ENCODE measurements at regions not wholly inside any gene's neighbourhood (a gene's known extent, or its start where the extent isn't known, plus 50 kb on each side); places are given as distances from the start of the nearest gene placed in this dataset.

GRCh38 chr18:10018289-10018688 lies 104.5 kb downstream of the VAPA start:
- no peak for TF ChIP-seq CTCF (IDR thresholded peaks at IDR 0.05; ENCODE audit: borderline replicate concordance, extremely low read depth, insufficient read depth)
- intact Hi-C loops (cut with DNase I): no loop called here
- Histone ChIP-seq H3K9me3 (ENCODE audit: control insufficient read depth in 2 of 3, insufficient read depth in 1 of 3, low read length in 3 of 3) (no peaks in the 10 kb centered on the region), H3K27me3 (ENCODE audit: control insufficient read depth, insufficient read depth, low read length) (no peaks in the 10 kb centered on the region), H3K27ac (ENCODE audit: low read depth in 2 of 2, low read length in 2 of 2) (no peak overlapping the region), H3K36me3 (ENCODE audit: control insufficient read depth in 2 of 3, insufficient read depth in 3 of 3, low read length in 3 of 3) (no peaks in the 10 kb centered on the region), H3K4me3 (ENCODE audit: low read length in 3 of 3) (no peak overlapping the region), H3K9ac (ENCODE audit: low read length in 3 of 3) (no peak overlapping the region), H3K4me1 (ENCODE audit: control insufficient read depth in 2 of 3, insufficient read depth in 2 of 3, low read depth in 1 of 3, low read length in 3 of 3) (no peaks in the 10 kb centered on the region)
- FAIRE-seq: no peak
- DNase-seq: no peak

- no peak overlapping the region for H3K4me3 ChIP-seq (ENCODE audit: low read length in 3 of 3)
- H3K27ac ChIP-seq (ENCODE audit: low read depth in 2 of 2, low read length in 2 of 2): no peak overlapping the region
- intact Hi-C loops (cut with DNase I): no loop called here
- H3K27me3 ChIP-seq (ENCODE audit: control insufficient read depth, insufficient read depth, low read length): no peaks in the 10 kb centered on the region
- no peak for FAIRE-seq
- no peaks in the 10 kb centered on the region for H3K9me3 ChIP-seq (ENCODE audit: control insufficient read depth in 2 of 3, insufficient read depth in 1 of 3, low read length in 3 of 3)
- H3K9ac ChIP-seq (ENCODE audit: low read length in 3 of 3): no peak overlapping the region
- no peaks in the 10 kb centered on the region for H3K36me3 ChIP-seq (ENCODE audit: control insufficient read depth in 2 of 3, insufficient read depth in 3 of 3, low read length in 3 of 3)
- TF ChIP-seq CTCF (IDR thresholded peaks at IDR 0.05; ENCODE audit: borderline replicate concordance, extremely low read depth, insufficient read depth): no peak
- no peak for DNase-seq
- H3K4me1 ChIP-seq (ENCODE audit: control insufficient read depth in 2 of 3, insufficient read depth in 2 of 3, low read depth in 1 of 3, low read length in 3 of 3): no peaks in the 10 kb centered on the region
Measured at GRCh38 chr18:10020171-10020570, 106.4 kb downstream of the VAPA start.

- H3K27me3 ChIP-seq (ENCODE audit: control insufficient read depth, insufficient read depth, low read length): no peaks in the 10 kb centered on the region
- intact Hi-C loops (cut with DNase I): no loop called here
- FAIRE-seq: no peak
- no peaks in the 10 kb centered on the region for H3K9me3 ChIP-seq (ENCODE audit: control insufficient read depth in 2 of 3, insufficient read depth in 1 of 3, low read length in 3 of 3)
- no peak overlapping the region for H3K27ac ChIP-seq (ENCODE audit: low read depth in 2 of 2, low read length in 2 of 2)
- H3K9ac ChIP-seq (ENCODE audit: low read length in 3 of 3): no peak overlapping the region
- H3K36me3 ChIP-seq (ENCODE audit: control insufficient read depth in 2 of 3, insufficient read depth in 3 of 3, low read length in 3 of 3): no peaks in the 10 kb centered on the region
- no peaks in the 10 kb centered on the region for H3K4me1 ChIP-seq (ENCODE audit: control insufficient read depth in 2 of 3, insufficient read depth in 2 of 3, low read depth in 1 of 3, low read length in 3 of 3)
- TF ChIP-seq CTCF (IDR thresholded peaks at IDR 0.05; ENCODE audit: borderline replicate concordance, extremely low read depth, insufficient read depth): no peak
- no peak for DNase-seq
- no peak overlapping the region for H3K4me3 ChIP-seq (ENCODE audit: low read length in 3 of 3)
Measured at GRCh38 chr18:10022365-10022764, 108.5 kb downstream of the VAPA start.

GRCh38 chr18:10023853-10024570 lies 110.2 kb downstream of the VAPA start:
- Histone ChIP-seq H3K9me3 (ENCODE audit: control insufficient read depth in 2 of 3, insufficient read depth in 1 of 3, low read length in 3 of 3) (no peaks in the 10 kb centered on the region), H3K36me3 (ENCODE audit: control insufficient read depth in 2 of 3, insufficient read depth in 3 of 3, low read length in 3 of 3) (no peaks in the 10 kb centered on the region), H3K4me3 (ENCODE audit: low read length in 3 of 3) (no peak overlapping the region), H3K27me3 (ENCODE audit: control insufficient read depth, insufficient read depth, low read length) (no peaks in the 10 kb centered on the region), H3K4me1 (ENCODE audit: control insufficient read depth in 2 of 3, insufficient read depth in 2 of 3, low read depth in 1 of 3, low read length in 3 of 3) (no peaks in the 10 kb centered on the region), H3K9ac (ENCODE audit: low read length in 3 of 3) (no peak overlapping the region), H3K27ac (ENCODE audit: low read depth in 2 of 2, low read length in 2 of 2) (no peak overlapping the region)
- no peak for TF ChIP-seq CTCF (IDR thresholded peaks at IDR 0.05; ENCODE audit: borderline replicate concordance, extremely low read depth, insufficient read depth)
- intact Hi-C loops (cut with DNase I): no loop called here
- FAIRE-seq (no peak), DNase-seq (peak in 3 of 5 donors; percentile 33 to 69 (median 59))

Measured in kidney (tissue), 13 donors.